HG03354 (cell line): ENCODE measurements at regions not wholly inside any gene's neighbourhood (a gene's known extent, or its start where the extent isn't known, plus 50 kb on each side); places are given as distances from the start of the nearest gene placed in this dataset.
"Not testable (repeated sequence)": the region's sequence is repeated elsewhere in the genome, so short reads cannot be mapped to it uniquely, and the experiment has no call there.

Experiments used
- ATAC-seq: cut with Tn5 transposase; IDR thresholded peaks from one replicate; pipeline ENCODE4 v1.9.1; 2021; ENCODE audit warnings: mild to moderate bottlenecking; ENCODE audit not compliant: unreplicated experiment, poor library complexity, severe bottlenecking

DNA sequence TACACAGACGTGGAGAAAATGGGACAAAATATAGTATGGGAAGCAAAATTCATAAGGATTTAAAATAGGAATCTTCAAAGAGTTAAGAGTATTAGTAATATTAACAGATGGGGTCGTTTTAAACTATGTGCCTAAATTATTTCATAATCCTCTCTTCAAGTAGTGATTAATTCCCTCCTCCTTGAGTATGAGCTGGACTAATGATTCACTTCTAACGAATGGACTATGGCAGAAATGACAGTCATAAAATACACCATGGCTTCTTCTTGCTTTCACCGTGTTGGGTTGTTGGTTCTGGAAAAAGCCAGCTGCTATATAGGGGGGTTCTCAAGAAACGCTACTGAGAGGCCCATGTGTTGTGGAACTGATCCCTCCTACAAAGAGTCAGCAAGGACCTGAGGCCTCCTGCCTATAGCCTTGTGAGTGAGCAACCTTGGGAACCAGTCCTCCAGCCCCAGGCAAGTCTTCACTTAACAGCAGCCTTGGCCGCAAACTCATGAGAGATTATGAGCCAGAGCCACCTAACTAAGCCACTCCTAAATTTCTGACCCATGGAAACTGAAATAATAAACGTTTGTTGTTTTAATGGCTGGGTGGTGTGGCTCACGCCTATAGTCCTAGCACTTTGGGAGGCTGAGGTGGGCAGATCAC lies 64.8 kb upstream of the ABHD2 start:
- no peak for ATAC-seq

DNA sequence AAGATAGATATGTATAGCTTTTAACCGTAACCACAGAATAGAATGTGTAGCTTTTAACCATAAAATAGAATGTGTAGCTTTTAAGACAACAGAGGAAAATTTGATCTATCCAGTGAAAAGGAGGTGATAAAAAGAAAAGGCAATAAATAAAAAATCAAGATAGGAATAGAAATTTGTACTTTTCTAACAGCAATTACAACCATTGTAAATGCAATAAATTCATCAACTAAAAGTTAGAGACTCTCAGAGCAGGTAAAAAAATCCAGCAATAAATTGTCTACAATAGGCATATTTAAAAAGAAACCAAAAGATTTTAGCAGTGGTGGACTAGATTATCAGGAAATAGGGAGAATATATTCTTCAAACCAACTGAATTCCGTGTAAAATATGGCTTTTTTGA lies 63.8 kb upstream of the ABHD2 start:
- no peak for ATAC-seq

DNA sequence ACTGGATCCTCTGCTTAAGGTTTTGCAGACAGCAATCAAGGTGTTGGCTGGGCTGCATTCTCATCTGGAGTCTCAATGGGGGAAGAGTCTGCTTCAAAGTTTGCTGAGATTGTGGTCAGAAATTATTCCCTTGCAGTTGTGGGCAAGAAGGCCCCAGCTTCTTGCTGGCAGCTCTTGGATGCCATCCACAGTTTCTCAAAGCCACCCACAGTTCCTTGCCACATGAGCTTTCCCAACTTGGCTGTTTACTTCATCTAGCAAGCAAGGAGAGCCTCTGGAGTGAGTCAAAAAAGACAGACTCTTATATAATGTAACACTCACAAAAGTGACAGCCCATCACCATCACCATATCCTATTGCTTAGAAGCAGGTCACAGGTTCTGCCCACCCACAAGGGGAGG lies 62.1 kb upstream of the ABHD2 start:
- ATAC-seq, result no peak

DNA sequence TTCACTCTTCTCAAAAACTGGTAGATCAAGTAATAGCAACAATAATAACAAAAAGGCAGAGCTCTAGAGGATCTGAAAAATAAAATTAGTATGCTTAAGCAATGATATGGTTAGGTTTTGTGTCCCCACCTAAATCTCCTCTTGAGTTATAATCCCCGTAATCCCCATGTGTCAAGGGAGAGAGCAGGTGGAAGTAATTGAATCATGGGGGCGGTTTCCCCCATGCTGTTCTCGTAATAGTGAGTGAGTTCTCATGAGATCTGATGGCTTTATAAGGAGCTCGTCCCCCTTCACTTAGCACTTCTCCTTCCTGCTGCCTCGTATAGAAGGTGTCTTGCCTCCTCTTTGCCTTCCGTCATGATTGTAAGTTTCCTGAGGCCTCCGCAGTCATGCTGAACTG lies 60.2 kb upstream of the ABHD2 start:
- ATAC-seq, result no peak

DNA sequence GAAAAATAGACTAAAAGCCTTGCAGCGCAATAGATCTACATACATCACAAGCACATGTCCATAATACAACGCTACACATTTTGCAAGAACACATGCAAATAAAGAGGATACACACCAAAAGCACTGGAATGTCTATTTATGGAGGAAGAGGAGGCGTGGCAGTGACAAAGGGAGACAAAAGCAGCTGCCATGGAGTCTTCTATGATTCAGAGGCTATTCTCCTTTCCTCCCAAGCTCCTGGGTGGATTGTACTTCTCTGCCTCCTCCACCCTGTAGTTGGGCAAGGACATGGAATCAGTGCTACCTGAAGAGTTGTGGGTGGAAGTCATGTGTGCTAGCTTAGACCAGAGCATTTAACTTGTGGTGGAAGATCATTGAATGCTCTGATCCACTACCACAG lies 57.9 kb upstream of the ABHD2 start:
- no peak for ATAC-seq

DNA sequence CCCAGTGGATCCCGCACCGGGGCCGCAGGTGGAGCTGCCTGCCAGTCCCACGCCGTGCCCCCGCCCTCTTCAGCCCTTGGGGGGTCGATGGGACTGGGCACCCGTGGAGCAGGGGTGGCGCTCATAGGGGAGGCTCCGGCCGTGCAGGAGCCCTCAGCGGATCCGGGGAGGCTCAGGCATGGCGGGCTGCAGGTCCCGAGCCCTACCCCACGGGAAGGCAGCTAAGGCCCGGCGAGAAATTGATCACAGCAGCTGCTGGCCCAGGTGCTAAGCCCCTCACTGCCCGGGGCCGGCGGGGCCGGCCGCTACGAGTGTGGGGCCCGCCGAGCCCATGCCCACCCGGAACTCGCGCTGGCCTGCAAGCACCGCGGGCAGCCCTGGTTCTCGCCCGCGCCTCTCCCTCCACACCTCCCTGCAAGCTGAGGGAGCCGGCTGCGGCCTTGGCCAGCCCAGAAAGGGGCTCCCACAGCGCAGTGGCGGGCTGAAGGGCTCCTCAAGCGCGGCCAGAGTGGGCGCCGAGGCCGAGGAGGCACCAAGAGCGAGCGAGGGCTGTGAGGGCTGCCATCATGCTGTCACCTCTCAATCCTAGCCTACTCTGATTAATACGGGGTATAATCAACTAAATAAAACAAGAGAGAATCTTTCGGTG lies 56.5 kb upstream of the ABHD2 start:
- ATAC-seq, result not testable (repeated sequence)

DNA sequence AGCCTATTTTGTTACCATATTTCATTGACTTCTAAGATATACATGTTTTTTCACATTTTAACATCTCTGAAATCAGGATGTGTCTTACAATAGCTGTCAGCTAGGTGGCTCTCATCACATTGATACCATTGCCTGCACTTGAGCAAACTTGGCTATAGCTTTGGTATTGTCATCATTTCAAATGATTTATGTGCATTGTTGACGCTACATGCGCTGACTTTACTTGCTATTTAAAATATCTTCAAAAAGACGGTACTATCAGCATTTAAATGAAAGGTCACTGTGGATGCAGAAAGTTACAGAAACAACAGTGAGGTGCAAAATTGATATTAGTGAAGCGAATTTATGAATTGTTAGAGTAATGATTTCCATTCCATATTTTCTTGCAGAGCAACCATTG lies 54.0 kb upstream of the ABHD2 start:
- ATAC-seq, result no peak

DNA sequence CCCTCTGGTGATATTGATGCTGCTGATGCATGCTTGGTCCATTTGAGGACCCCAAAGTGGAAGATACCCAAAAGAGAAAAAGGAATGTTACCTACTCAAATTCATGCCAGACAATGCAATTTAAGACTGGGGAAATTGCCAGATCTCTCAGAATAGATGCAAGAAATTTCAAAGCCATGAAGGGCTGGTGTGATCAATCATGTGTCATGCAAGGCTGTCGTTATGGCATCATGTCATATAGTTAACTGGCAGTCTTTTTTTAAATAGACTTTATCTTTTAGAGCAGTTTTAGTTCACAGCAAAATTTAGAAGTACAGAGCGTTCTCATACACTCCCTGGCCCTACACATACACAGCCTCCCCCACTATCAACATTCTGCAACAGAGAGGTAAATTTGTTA lies 53.1 kb upstream of the ABHD2 start:
- ATAC-seq, result no peak

DNA sequence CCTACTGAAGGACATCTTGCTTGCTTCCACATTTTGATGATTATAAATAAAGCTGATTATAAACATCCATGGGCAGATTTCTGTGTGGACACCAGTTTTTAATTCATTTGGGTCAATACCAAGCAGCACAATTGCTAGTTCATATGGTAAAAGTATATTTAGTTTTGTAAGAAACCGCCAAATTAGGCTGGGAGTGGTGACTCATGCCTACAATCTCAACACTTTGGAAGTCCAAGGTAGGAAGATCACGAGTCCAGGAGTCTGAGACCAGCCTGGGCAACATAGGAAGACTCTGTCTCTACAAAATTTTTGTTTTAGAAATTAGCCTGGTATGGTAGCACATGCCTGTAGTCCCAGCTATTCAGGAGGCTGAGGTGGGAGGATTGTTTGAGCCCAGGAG lies 52.6 kb upstream of the ABHD2 start:
- ATAC-seq, result no peak

DNA sequence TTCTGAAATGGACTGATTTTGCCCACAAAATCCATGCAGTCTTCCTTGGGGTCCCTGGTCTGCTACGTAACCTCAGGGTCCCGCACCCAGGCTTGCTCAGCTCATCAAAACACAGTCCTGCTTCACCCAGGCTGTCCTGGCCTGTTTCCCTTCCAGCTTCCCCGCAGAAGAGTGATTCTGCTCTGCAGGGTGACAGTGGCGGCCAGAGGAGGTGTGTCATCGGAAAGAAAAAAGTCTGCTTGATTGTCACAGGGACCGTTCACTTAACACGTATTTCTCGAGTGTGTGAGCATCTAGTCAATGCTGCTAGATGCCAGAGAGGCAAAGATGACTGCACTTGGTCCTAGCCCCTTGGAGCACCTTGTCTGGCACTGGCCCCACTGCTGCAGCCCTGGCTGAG lies 50.1 kb upstream of the ABHD2 start:
- no peak for ATAC-seq
